ENCODE measurements at regions not wholly inside any gene's neighbourhood (a gene's known extent, or its start where the extent isn't known, plus 50 kb on each side); places are given as distances from the start of the nearest gene placed in this dataset.

- DNase-seq (ENCODE audit: low read depth, low spot score) (no peak), FAIRE-seq (no peak)
- ChIA-PET CTCF (no interaction called here), POLR2A (no interaction called here)
- intact Hi-C loops (cut with micrococcal nuclease) (no loop called here), dilution Hi-C loops (cut with MboI; ENCODE audit: extremely low pct_ligation_motif_present, low sequenced_read_pairs) (no loop called here)
- Histone ChIP-seq H3K4me1 (ENCODE audit: control insufficient read depth, extremely low read depth, insufficient read depth, low read length) (no peaks in the 10 kb centered on the region), H3K36me3 (ENCODE audit: control insufficient read depth in 2 of 2, extremely low read depth in 1 of 2, insufficient read depth in 2 of 2, low read length in 2 of 2) (no peaks in the 10 kb centered on the region), H3K9me3 (replicated peaks; ENCODE audit: control insufficient read depth, insufficient read depth, low read length) (no peaks in the 10 kb centered on the region), H3K9ac (replicated peaks; ENCODE audit: extremely low read depth, insufficient read depth, low read length) (no peak overlapping the region), H3K27ac (ENCODE audit: insufficient read depth, low read depth, low read length) (no peak overlapping the region), H4K20me1 (replicated peaks; ENCODE audit: control insufficient read depth, extremely low read depth, insufficient read depth, low read length) (no peaks in the 10 kb centered on the region), H2AFZ (ENCODE audit: low read depth, low read length) (no peak overlapping the region), H3K27me3 (ENCODE audit: control insufficient read depth in 2 of 2, insufficient read depth in 2 of 2, low read length in 2 of 2) (no peaks in the 10 kb centered on the region), H3K4me3 (replicated peaks in 1 of 3; ENCODE audit: insufficient read depth in 1 of 3, low read depth in 1 of 3, low read length in 3 of 3) (no peak overlapping the region), H3K79me2 (ENCODE audit: control insufficient read depth, insufficient read depth, low read length) (no peaks in the 10 kb centered on the region), H3K4me2 (ENCODE audit: insufficient read depth, low read length) (no peak overlapping the region), H3K9me1 (replicated peaks; ENCODE audit: control insufficient read depth, extremely low read depth, insufficient read depth, low read length) (no peaks in the 10 kb centered on the region)
- no peak for TF ChIP-seq MYC (IDR thresholded peaks at IDR 0.05; ENCODE audit: low read depth, low read length)
- TF ChIP-seq GATA2 (IDR thresholded peaks at IDR 0.05; ENCODE audit: insufficient read depth, insufficient read length, low read depth, low read length): no peak
- no peak for TF ChIP-seq CTCF (IDR thresholded peaks at IDR 0.05; ENCODE audit: extremely low read depth in 1 of 2, insufficient read depth in 1 of 2, low read depth in 1 of 2, low read length in 2 of 2)
- no peak for TF ChIP-seq MAX (IDR thresholded peaks at IDR 0.05; ENCODE audit: insufficient read depth, insufficient read length)
- TF ChIP-seq EZH2 (IDR thresholded peaks at IDR 0.05; ENCODE audit: borderline replicate concordance, low read depth, low read length, severe bottlenecking): no peak
- TF ChIP-seq POLR2AphosphoS5 (IDR thresholded peaks at IDR 0.05; ENCODE audit: insufficient read depth, low read depth, low read length): no peak
- no peak for TF ChIP-seq JUN (IDR thresholded peaks at IDR 0.05; ENCODE audit: borderline replicate concordance, insufficient read depth, insufficient read length, low read depth)
- no peak for TF ChIP-seq POLR2A (IDR thresholded peaks at IDR 0.05; ENCODE audit: low read depth, low read length)
- TF ChIP-seq FOS (IDR thresholded peaks at IDR 0.05; ENCODE audit: borderline replicate concordance, insufficient read depth, low read length): no peak
- no TSS peak for BruUV-seq (replicated peaks)
Observed at GRCh38 chr4:17058536-17058915, 160.1 kb upstream of the LDB2 start.
